H9 (cell line): ENCODE measurements at regions not wholly inside any gene's neighbourhood (a gene's known extent, or its start where the extent isn't known, plus 50 kb on each side); places are given as distances from the start of the nearest gene placed in this dataset.

Source experiments
- DNase-seq: peaks from one replicate; pipeline ENCODE4 v3.0.0-alpha.2; 2017
- H2AFZ ChIP-seq: one replicate; pipeline ENCODE4 v1.6.1; 2013; ENCODE audit warnings: mild to moderate bottlenecking, low read length, control low read depth, moderate library complexity
- H2AK5ac ChIP-seq: 2 replicates; pipeline ENCODE4 v1.6.1; 2013; ENCODE audit warnings: low read length, control low read depth, mixed read lengths; ENCODE audit not compliant: insufficient read length
- H2BK120ac ChIP-seq: one replicate; pipeline ENCODE4 v1.6.1; 2013; ENCODE audit warnings: low read depth, mild to moderate bottlenecking, low read length, control low read depth, inconsistent platforms; ENCODE audit not compliant: poor library complexity, severe bottlenecking
- H2BK12ac ChIP-seq: 2 replicates; pipeline ENCODE4 v1.6.1; 2013; ENCODE audit warnings: low read length, control low read depth, mixed read lengths, low read depth; ENCODE audit not compliant: insufficient read length
- H2BK15ac ChIP-seq: 2 replicates; pipeline ENCODE4 v1.6.1; 2013; ENCODE audit warnings: low read depth, low read length, control low read depth
- H2BK20ac ChIP-seq: one replicate; pipeline ENCODE4 v1.6.1; 2013; ENCODE audit warnings: low read depth, mild to moderate bottlenecking, low read length, control low read depth, inconsistent platforms; ENCODE audit not compliant: poor library complexity, severe bottlenecking
- H2BK5ac ChIP-seq: 2 replicates; pipeline ENCODE4 v1.6.1; 2013; ENCODE audit warnings: low read length, control low read depth, mixed read lengths; ENCODE audit not compliant: insufficient read length
- H3K14ac ChIP-seq: 2 replicates; pipeline ENCODE4 v1.6.1; 2013; ENCODE audit warnings: low read length, control low read depth; ENCODE audit not compliant: insufficient read depth
- H3K18ac ChIP-seq: 2 replicates; pipeline ENCODE4 v1.6.1; 2013; ENCODE audit warnings: low read depth, mild to moderate bottlenecking, mixed read lengths, low read length, control low read depth; ENCODE audit not compliant: insufficient read length
- H3K23ac ChIP-seq: 2 replicates; pipeline ENCODE4 v1.6.1; 2013; ENCODE audit warnings: low read length, control low read depth, mixed read lengths, low read depth; ENCODE audit not compliant: insufficient read length
- H3K23me2 ChIP-seq: 2 replicates; pipeline ENCODE4 v1.6.1; 2013; ENCODE audit warnings: low read depth, mild to moderate bottlenecking, mixed read lengths, low read length, control low read depth; ENCODE audit not compliant: insufficient read length, poor library complexity, severe bottlenecking
- H3K27ac ChIP-seq: 2 replicates; pipeline ENCODE4 v1.5.1; 2013; ENCODE audit warnings: low read length, control low read depth, mixed read lengths, low read depth; ENCODE audit not compliant: insufficient read length
- H3K27me3 ChIP-seq: 2 replicates; pipeline ENCODE4 v1.6.1; 2013; ENCODE audit warnings: low read length, control low read depth, inconsistent platforms; ENCODE audit not compliant: insufficient read depth
- H3K4ac ChIP-seq: 2 replicates; pipeline ENCODE4 v1.6.1; 2013; ENCODE audit warnings: low read depth, mild to moderate bottlenecking, control low read depth, inconsistent platforms, low read length, moderate library complexity
- H3K4me1 ChIP-seq: 2 replicates; pipeline ENCODE4 v1.6.1; 2013; ENCODE audit warnings: low read length, control low read depth, inconsistent platforms; ENCODE audit not compliant: insufficient read depth
- H3K4me2 ChIP-seq: 2 replicates; pipeline ENCODE4 v1.6.1; 2013; ENCODE audit warnings: low read length, control low read depth, mixed read lengths; ENCODE audit not compliant: insufficient read length, insufficient read depth
- H3K56ac ChIP-seq: 2 replicates; pipeline ENCODE4 v1.6.1; 2013; ENCODE audit warnings: low read depth, mild to moderate bottlenecking, mixed read lengths, low read length, control low read depth; ENCODE audit not compliant: insufficient read length
- H3K79me1 ChIP-seq: 2 replicates; pipeline ENCODE4 v1.6.1; 2013; ENCODE audit warnings: low read depth, mild to moderate bottlenecking, moderate library complexity, low read length, control low read depth, inconsistent platforms; ENCODE audit not compliant: insufficient read depth, poor library complexity, severe bottlenecking
- H3K79me2 ChIP-seq: 2 replicates; pipeline ENCODE4 v1.6.1; 2013; ENCODE audit warnings: low read length, control low read depth, inconsistent platforms; ENCODE audit not compliant: insufficient read depth
- H3K9ac ChIP-seq: 2 replicates; pipeline ENCODE4 v1.6.1; 2013; ENCODE audit warnings: low read length, control low read depth, mixed read lengths; ENCODE audit not compliant: insufficient read length; ENCODE audit errors: extremely low read depth
- H3K9me3 ChIP-seq: one replicate; pipeline ENCODE4 v1.6.1; 2013; ENCODE audit warnings: low read depth, low read length, inconsistent platforms; ENCODE audit not compliant: control insufficient read depth
- H3T11ph ChIP-seq: one replicate; pipeline ENCODE4 v1.6.1; 2013; ENCODE audit warnings: mild to moderate bottlenecking, low read length, control low read depth, inconsistent platforms
- H4K20me1 ChIP-seq: one replicate; pipeline ENCODE4 v1.6.1; 2013; ENCODE audit not compliant: control insufficient read depth, insufficient read length, insufficient read depth
- H4K5ac ChIP-seq: 2 replicates; pipeline ENCODE4 v1.6.1; 2013; ENCODE audit warnings: low read depth, mild to moderate bottlenecking, mixed read lengths, low read length, control low read depth; ENCODE audit not compliant: insufficient read length
- H4K8ac ChIP-seq: replicated peaks from 2 replicates; pipeline ENCODE4 v1.6.1; 2013; ENCODE audit warnings: low read length, control low read depth, mixed read lengths, low read depth; ENCODE audit not compliant: insufficient read length
- H4K91ac ChIP-seq: 2 replicates; pipeline ENCODE4 v1.6.1; 2013; ENCODE audit warnings: low read depth, mild to moderate bottlenecking, moderate library complexity, mixed read lengths, low read length, control low read depth; ENCODE audit not compliant: insufficient read length
- H3K27ac Mint-ChIP-seq, 3 experiments: 2 replicates in 2 of 3; 3 replicates in 1 of 3; pipeline ENCODE4 v1.8.0; 2020 to 2021; ENCODE audit warnings: mixed read lengths in 3 of 3, mild to moderate bottlenecking in 1 of 3, moderate library complexity in 1 of 3
- H3K27me3 Mint-ChIP-seq: 2 replicates; pipeline ENCODE4 v1.8.0; 2021; ENCODE audit warnings: low read depth, mild to moderate bottlenecking, moderate library complexity, mixed read lengths
- H3K36me3 Mint-ChIP-seq, 3 experiments: 2 replicates in 2 of 3; 3 replicates in 1 of 3; pipeline ENCODE4 v1.8.0; 2020 to 2021; ENCODE audit warnings: low read depth in 3 of 3, mixed read lengths in 3 of 3; ENCODE audit not compliant: insufficient read depth in 1 of 3
- H3K4me1 Mint-ChIP-seq, 2 experiments: 2 replicates each; pipeline ENCODE4 v1.8.0; 2020; ENCODE audit warnings: mixed read lengths in 2 of 2
- H3K4me3 Mint-ChIP-seq, 2 experiments: 2 replicates in 1 of 2; 3 replicates in 1 of 2; pipeline ENCODE4 v1.8.0; 2020 to 2021; ENCODE audit warnings: mild to moderate bottlenecking in 2 of 2, mixed read lengths in 2 of 2, moderate library complexity in 1 of 2
- H3K9me3 Mint-ChIP-seq, 2 experiments: 2 replicates in 1 of 2; 3 replicates in 1 of 2; pipeline ENCODE4 v1.8.0; 2020; ENCODE audit warnings: mild to moderate bottlenecking in 2 of 2, mixed read lengths in 2 of 2, moderate library complexity in 1 of 2
- CTCF ChIP-seq: fragments of 200-600 bp; sonication (generic); conservative IDR thresholded peaks from 3 replicates; pipeline ENCODE4 v1.8.0; 2021; ENCODE audit warnings: antibody characterized with exemption, mild to moderate bottlenecking
- WGBS: extraction: QIAGEN DNeasy Blood & Tissue Kit; methylation state at CpG from one replicate; pipeline ENCODE4 v1.1.7; 2013; ENCODE audit warnings: missing lambda C conversion rate, low lambda C conversion rate, mixed read lengths; ENCODE audit not compliant: insufficient read length; ENCODE audit errors: extremely low coverage; 5-methylcytosine and 5-hydroxymethylcytosine counted together

- Histone ChIP-seq H4K5ac (no peak overlapping the region), H4K91ac (no peak overlapping the region), H3K27ac (no peak overlapping the region), H2AFZ (no peak overlapping the region), H3K9ac (no peak overlapping the region), H3K9me3 (no peaks in the 10 kb centered on the region), H3K4me1 (peaks cover 3% of the 10 kb centered on the region; the same call in 1 of the 2 replicates), H3K18ac (no peak overlapping the region), H4K8ac (no peak overlapping the region), H2BK15ac (no peak overlapping the region), H3K23ac (no peak overlapping the region), H3K79me2 (no peaks in the 10 kb centered on the region), H2BK5ac (no peak overlapping the region), H3K79me1 (no peaks in the 10 kb centered on the region), H3K56ac (no peak overlapping the region), H2BK12ac (no peak overlapping the region), H2BK20ac (no peak overlapping the region), H2AK5ac (no peak overlapping the region), H3K23me2 (no peaks in the 10 kb centered on the region), H4K20me1 (no peaks in the 10 kb centered on the region), H3K4me2 (no peak overlapping the region), H3K4ac (no peak overlapping the region), H3T11ph (no peak overlapping the region), H2BK120ac (no peak overlapping the region), H3K27me3 (no peaks in the 10 kb centered on the region), H3K14ac (no peak overlapping the region)
- H3K4me1 Mint-ChIP-seq: peaks cover 4 to 6% of the 10 kb centered on the region in 2 experiments
- no peak for DNase-seq
- H3K9me3 Mint-ChIP-seq: no peaks in the 10 kb centered on the region
- H3K27ac Mint-ChIP-seq: no peak overlapping the region
- no peaks in the 10 kb centered on the region for H3K36me3 Mint-ChIP-seq
- H3K4me3 Mint-ChIP-seq: no peak overlapping the region
- no CpG with 5 or more reads among the region's 10 CpGs for WGBS
- no peak for TF ChIP-seq CTCF
- peaks cover 5% of the 10 kb centered on the region for H3K27me3 Mint-ChIP-seq
Measured at GRCh38 chr22:49636214-49636613, 191.5 kb downstream of the BRD1 start.
